ENCODE measurements at regions not wholly inside any gene's neighbourhood (a gene's known extent, or its start where the extent isn't known, plus 50 kb on each side); places are given as distances from the start of the nearest gene placed in this dataset.

DNA sequence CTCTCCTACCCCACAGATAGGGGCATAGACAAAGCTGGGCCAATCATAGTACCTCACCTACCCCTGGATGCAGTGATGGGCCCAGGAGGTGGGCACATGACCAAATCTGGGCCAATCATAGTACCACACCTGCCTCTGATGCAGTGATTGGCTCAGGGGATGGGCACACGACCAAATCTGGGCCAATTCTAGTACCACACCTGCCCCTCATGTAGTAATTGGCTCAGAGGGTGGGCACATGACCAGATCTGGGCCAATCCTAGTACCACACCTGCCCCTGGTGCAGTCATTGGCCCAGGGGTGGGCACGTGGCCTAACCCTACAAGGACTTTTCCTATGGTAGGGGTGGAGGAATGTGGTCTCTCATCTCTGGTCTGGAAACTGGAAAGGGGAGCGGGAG lies 56.9 kb upstream of the MEF2A start:
- TF ChIP-seq ZBTB40 (IDR thresholded peaks at IDR 0.05; ENCODE audit: borderline replicate concordance) (no peak), ZNF274 (IDR thresholded peaks at IDR 0.05; ENCODE audit: insufficient read depth, insufficient read length) (no peak), RAD21 (IDR thresholded peaks at IDR 0.05; ENCODE audit: insufficient read depth, low read depth, low read length) (no peak), RCOR1 (conservative IDR thresholded peaks at IDR 0.05; ENCODE audit: low read depth, low read length) (no peak)
- TF ChIP-seq, protein P1, sequence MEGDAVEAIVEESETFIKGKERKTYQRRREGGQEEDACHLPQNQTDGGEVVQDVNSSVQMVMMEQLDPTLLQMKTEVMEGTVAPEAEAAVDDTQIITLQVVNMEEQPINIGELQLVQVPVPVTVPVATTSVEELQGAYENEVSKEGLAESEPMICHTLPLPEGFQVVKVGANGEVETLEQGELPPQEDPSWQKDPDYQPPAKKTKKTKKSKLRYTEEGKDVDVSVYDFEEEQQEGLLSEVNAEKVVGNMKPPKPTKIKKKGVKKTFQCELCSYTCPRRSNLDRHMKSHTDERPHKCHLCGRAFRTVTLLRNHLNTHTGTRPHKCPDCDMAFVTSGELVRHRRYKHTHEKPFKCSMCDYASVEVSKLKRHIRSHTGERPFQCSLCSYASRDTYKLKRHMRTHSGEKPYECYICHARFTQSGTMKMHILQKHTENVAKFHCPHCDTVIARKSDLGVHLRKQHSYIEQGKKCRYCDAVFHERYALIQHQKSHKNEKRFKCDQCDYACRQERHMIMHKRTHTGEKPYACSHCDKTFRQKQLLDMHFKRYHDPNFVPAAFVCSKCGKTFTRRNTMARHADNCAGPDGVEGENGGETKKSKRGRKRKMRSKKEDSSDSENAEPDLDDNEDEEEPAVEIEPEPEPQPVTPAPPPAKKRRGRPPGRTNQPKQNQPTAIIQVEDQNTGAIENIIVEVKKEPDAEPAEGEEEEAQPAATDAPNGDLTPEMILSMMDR (IDR thresholded peaks at IDR 0.05 in 2 of 3, conservative IDR thresholded peaks at IDR 0.05 in 1 of 3; ENCODE audit: control insufficient read depth in 2 of 3, extremely low read depth in 1 of 3, insufficient read depth in 1 of 3, low read depth in 3 of 3, low read length in 3 of 3), result no peak
